Liver (tissue), 8 donors: ENCODE measurements at regions not wholly inside any gene's neighbourhood (a gene's known extent, or its start where the extent isn't known, plus 50 kb on each side); places are given as distances from the start of the nearest gene placed in this dataset.
A peak's percentile ranks its signal among the peaks of the same experiment; 100 is the strongest.

ENCODE experiments used
- DNase-seq: peaks from one replicate; pipeline ENCODE4 v3.0.0-alpha.2; 2017; ENCODE audit warnings: low spot score
- H3K27ac ChIP-seq, 2 donors: one replicate each; pipeline ENCODE4 v1.7.0; 2013; ENCODE audit warnings: inconsistent platforms in 2 of 2, low read length in 2 of 2, control low read depth in 1 of 2, low read depth in 1 of 2, mild to moderate bottlenecking in 1 of 2
- H3K27me3 ChIP-seq, 4 donors: one replicate each; pipeline versions ENCODE4 v1.6.1 to v1.7.0; 2013; ENCODE audit warnings: low read length in 3 of 4, inconsistent platforms in 1 of 4, mild to moderate bottlenecking in 1 of 4, moderate library complexity in 1 of 4; ENCODE audit not compliant: control insufficient read depth in 4 of 4, insufficient read depth in 4 of 4
- H3K36me3 ChIP-seq, 4 donors: one replicate each; pipeline versions ENCODE4 v1.6.1 to v1.7.0; 2013; ENCODE audit warnings: low read length in 3 of 4, mild to moderate bottlenecking in 3 of 4, low read depth in 1 of 4, moderate library complexity in 1 of 4; ENCODE audit not compliant: control insufficient read depth in 4 of 4, insufficient read depth in 3 of 4
- H3K4me1 ChIP-seq, 4 donors: one replicate each; pipeline versions ENCODE4 v1.6.1 to v1.7.0; 2013; ENCODE audit warnings: low read length in 3 of 4, mild to moderate bottlenecking in 3 of 4, moderate library complexity in 1 of 4; ENCODE audit not compliant: control insufficient read depth in 4 of 4, insufficient read depth in 4 of 4
- H3K4me3 ChIP-seq, 3 donors: one replicate each; pipeline versions ENCODE4 v1.6.1 to v1.7.0; 2013; ENCODE audit warnings: low read length in 3 of 3, control low read depth in 1 of 3, low read depth in 1 of 3, mild to moderate bottlenecking in 1 of 3
- H3K9ac ChIP-seq, 2 donors: one replicate each; pipeline ENCODE4 v1.7.0; 2013; ENCODE audit warnings: low read length in 2 of 2, mild to moderate bottlenecking in 2 of 2, moderate library complexity in 2 of 2, control low read depth in 1 of 2, low read depth in 1 of 2
- H3K9me3 ChIP-seq, 4 donors: one replicate each; pipeline versions ENCODE4 v1.6.1 to v1.7.0; 2013; ENCODE audit warnings: low read length in 3 of 4; ENCODE audit not compliant: control insufficient read depth in 4 of 4
- CTCF ChIP-seq: fragments of 150-350 bp; IDR thresholded peaks from 2 replicates; pipeline ENCODE4 v1.5.1; 2017; ENCODE audit warnings: improper control_type of control experiment, low read depth, low read length; ENCODE audit not compliant: missing input control
- EGR1 ChIP-seq, 2 donors: IDR thresholded peaks; 2 replicates each; pipeline ENCODE4 v1.6.1; 2016 to 2018; ENCODE audit warnings: antibody characterized with exemption in 2 of 2, low read depth in 2 of 2
- FOXA2 ChIP-seq: IDR thresholded peaks from 2 replicates; pipeline ENCODE4 v1.6.1; 2016; ENCODE audit warnings: antibody characterized with exemption
- REST ChIP-seq: IDR thresholded peaks from 2 replicates; pipeline ENCODE4 v1.6.1; 2016; ENCODE audit warnings: antibody characterized with exemption, mild to moderate bottlenecking
- RXRA ChIP-seq, 2 donors: IDR thresholded peaks; 2 replicates each; pipeline ENCODE4 v1.6.1; 2017 to 2018; ENCODE audit warnings: antibody characterized with exemption in 2 of 2, mild to moderate bottlenecking in 1 of 2
- TAF1 ChIP-seq: conservative IDR thresholded peaks from 2 replicates; pipeline ENCODE4 v1.6.1; 2016; ENCODE audit warnings: antibody characterized with exemption, mild to moderate bottlenecking
- YY1 ChIP-seq: IDR thresholded peaks from 2 replicates; pipeline ENCODE4 v1.6.1; 2016; ENCODE audit warnings: antibody characterized with exemption, mild to moderate bottlenecking
- ZBTB33 ChIP-seq: IDR thresholded peaks from 2 replicates; pipeline ENCODE4 v1.6.1; 2016; ENCODE audit warnings: antibody characterized with exemption
- WGBS: extraction: QIAGEN DNeasy Blood & Tissue Kit; methylation state at CpG from one replicate; pipeline ENCODE4 v1.1.7; 2013; 5-methylcytosine and 5-hydroxymethylcytosine counted together
- donor health status: healthy.
- donor health status: healthy.
- donor health status: healthy.
- donor health status: healthy.
- donor health status: healthy.

- no peak overlapping the region for H3K27ac ChIP-seq
- peaks cover 4 to 19% (median 9%) of the 10 kb centered on the region in 4 donors for H3K9me3 ChIP-seq
- H3K36me3 ChIP-seq: no peaks in the 10 kb centered on the region
- WGBS: 82% methylated on average over 7 of the region's 7 CpGs
- H3K4me1 ChIP-seq: no peaks in the 10 kb centered on the region
- no peaks in the 10 kb centered on the region for H3K27me3 ChIP-seq
- no peak for TF ChIP-seq TAF1
- no peak for TF ChIP-seq ZBTB33
- TF ChIP-seq REST: no peak
- no peak for TF ChIP-seq RXRA (IDR thresholded peaks at IDR 0.05)
- no peak for TF ChIP-seq FOXA2
- no peak for TF ChIP-seq YY1
- no peak overlapping the region for H3K9ac ChIP-seq
- DNase-seq: no peak
- H3K4me3 ChIP-seq: peak overlapping the region in 1 of 3 donors; percentile 11
Observed at GRCh38 chr10:130394832-130395231, 258.6 kb downstream of the GLRX3 start.

- no peaks in the 10 kb centered on the region for H3K4me1 ChIP-seq
- no peaks in the 10 kb centered on the region for H3K36me3 ChIP-seq
- no peak overlapping the region for H3K27ac ChIP-seq
- no peak for TF ChIP-seq REST
- TF ChIP-seq ZBTB33: no peak
- TF ChIP-seq EGR1 (IDR thresholded peaks at IDR 0.05; ENCODE audit: low read depth in 2 of 2): no peak
- no peak for TF ChIP-seq CTCF
- H3K4me3 ChIP-seq: peak overlapping the region in 1 of 3 donors; percentile 11
- WGBS: 65% methylated on average over 7 of the region's 7 CpGs
- no peak for DNase-seq
- H3K9ac ChIP-seq: no peak overlapping the region
- H3K27me3 ChIP-seq: no peaks in the 10 kb centered on the region
- H3K9me3 ChIP-seq: peaks cover 4 to 19% (median 9%) of the 10 kb centered on the region in 4 donors
Observed at GRCh38 chr10:130395248-130395936, 259.2 kb downstream of the GLRX3 start.
